ENCODE measurements at regions not wholly inside any gene's neighbourhood (a gene's known extent, or its start where the extent isn't known, plus 50 kb on each side); places are given as distances from the start of the nearest gene placed in this dataset.

DNA sequence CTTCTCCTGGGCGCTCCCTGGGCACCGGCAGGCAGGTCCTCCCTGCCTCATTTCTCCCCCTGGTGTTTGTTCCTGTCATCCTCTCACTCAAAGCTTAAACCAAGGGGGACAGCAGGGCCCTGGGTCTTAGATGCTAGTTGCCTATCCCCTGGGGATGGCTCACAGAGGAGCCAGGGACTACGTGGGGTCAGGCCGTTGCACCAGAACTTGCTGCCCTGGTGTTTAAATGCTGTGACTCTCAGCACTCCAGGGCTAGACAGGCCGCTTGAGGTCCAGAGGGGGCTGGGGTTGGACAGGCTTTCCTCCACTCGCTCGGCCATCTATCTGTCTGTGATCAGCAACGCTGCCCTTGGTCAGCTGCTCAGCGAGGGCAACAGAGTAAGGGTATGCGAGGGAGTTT, 340.3 kb downstream of the CXCL12 start:
- Histone ChIP-seq H3K36me3 (ENCODE audit: insufficient read depth, low read length) (no peaks in the 10 kb centered on the region), H3K4me1 (ENCODE audit: control insufficient read depth, insufficient read depth, low read length) (peaks cover 5% of the 10 kb centered on the region), H3K27me3 (ENCODE audit: control insufficient read depth, insufficient read depth, low read length) (peaks cover 8% of the 10 kb centered on the region), H3K9ac (ENCODE audit: low read depth, low read length) (no peak overlapping the region), H3K9me3 (replicated peaks; ENCODE audit: low read length) (no peaks in the 10 kb centered on the region), H3K4me2 (ENCODE audit: low read length) (no peak overlapping the region), H3K4me3 (ENCODE audit: low read length) (no peak overlapping the region)

DNA sequence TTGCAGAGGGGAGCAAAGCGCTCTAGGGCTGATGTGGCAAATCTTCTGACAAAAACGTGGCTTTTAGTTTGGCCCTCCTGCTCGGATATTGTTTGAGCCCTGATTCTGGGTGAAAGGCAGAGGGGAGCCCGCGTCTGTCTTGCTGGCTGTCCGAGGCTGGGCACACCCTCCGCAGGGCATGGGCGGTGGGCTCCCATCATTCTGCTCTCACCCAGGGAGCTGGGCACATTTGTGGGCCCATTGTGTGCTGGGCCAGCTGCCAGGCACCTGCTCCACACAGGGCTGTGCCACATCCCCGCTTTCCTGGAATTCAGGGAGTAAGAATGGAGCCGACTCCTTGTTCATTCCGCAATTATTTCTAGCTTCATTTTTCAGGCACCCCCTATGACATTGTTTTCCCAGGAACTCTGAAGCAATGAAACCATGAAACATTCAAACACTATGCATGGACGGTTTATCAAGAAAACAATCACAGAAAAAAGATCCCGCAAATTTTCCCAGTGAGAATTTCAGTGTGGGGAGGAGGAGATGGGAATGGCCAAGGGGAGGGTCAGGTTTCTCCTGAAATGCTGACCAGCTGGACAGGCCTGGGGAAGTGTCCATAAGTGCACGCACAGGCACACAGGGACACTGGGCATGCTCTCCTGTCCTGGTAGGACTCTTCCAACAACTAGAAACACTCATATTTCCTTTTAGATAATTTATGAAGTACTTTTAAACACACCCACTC, 341.1 kb downstream of the CXCL12 start:
- H3K9ac ChIP-seq (ENCODE audit: low read depth, low read length) = no peak overlapping the region
- H3K36me3 ChIP-seq (ENCODE audit: insufficient read depth, low read length) = no peaks in the 10 kb centered on the region
- peaks cover 8% of the 10 kb centered on the region for H3K27me3 ChIP-seq (ENCODE audit: control insufficient read depth, insufficient read depth, low read length)
- peaks cover 5% of the 10 kb centered on the region for H3K4me1 ChIP-seq (ENCODE audit: control insufficient read depth, insufficient read depth, low read length)
- H3K9me3 ChIP-seq (replicated peaks; ENCODE audit: low read length) = no peaks in the 10 kb centered on the region
- H3K4me3 ChIP-seq (ENCODE audit: low read length) = no peak overlapping the region
- no peak overlapping the region for H3K4me2 ChIP-seq (ENCODE audit: low read length)

DNA sequence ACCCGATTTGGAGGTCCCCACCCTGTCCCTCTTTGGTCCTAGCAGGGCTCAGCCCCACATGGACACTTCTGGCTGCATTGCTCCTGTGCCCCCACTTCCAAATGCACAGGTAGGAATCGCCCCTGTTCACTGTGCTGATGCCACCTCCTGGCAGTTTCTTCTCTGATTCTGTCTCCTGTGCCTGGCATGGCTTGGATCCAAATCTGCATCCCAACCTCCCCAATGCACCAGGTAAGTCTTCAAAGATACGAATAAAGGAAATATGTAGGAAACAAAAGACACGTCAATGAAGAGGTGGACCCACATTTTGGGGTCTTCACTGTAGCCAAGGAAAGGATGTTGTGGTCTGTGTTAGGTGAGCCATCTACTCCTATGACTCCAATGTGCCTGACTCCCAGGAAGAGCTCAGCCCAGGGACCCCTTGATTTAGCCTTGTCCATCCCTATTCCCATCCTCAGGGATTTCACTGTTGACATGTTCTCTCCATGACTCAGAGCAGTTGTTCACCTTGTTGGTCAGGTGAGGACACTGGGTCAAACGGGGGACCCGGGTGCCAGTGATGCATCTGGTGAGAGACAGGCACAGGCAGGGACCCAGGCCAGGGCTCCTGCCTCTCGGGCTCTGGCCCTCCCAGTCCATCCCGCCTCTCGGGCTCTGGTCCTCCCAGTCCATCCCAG, 341.8 kb downstream of the CXCL12 start:
- H3K4me3 ChIP-seq (ENCODE audit: low read length) = no peak overlapping the region
- H3K4me2 ChIP-seq (ENCODE audit: low read length) = no peak overlapping the region
- H3K27me3 ChIP-seq (ENCODE audit: control insufficient read depth, insufficient read depth, low read length) = peaks cover 8% of the 10 kb centered on the region

GRCh38 chr10:44042075-44042770, 342.7 kb downstream of the CXCL12 start:
- H3K4me3 ChIP-seq (ENCODE audit: low read length) = no peak overlapping the region
- peaks cover 5% of the 10 kb centered on the region for H3K4me1 ChIP-seq (ENCODE audit: control insufficient read depth, insufficient read depth, low read length)
- no peak overlapping the region for H3K9ac ChIP-seq (ENCODE audit: low read depth, low read length)
- H3K27me3 ChIP-seq (ENCODE audit: control insufficient read depth, insufficient read depth, low read length) = peaks cover 8% of the 10 kb centered on the region
- no peaks in the 10 kb centered on the region for H3K36me3 ChIP-seq (ENCODE audit: insufficient read depth, low read length)
- H3K4me2 ChIP-seq (ENCODE audit: low read length) = no peak overlapping the region
- no peaks in the 10 kb centered on the region for H3K9me3 ChIP-seq (replicated peaks; ENCODE audit: low read length)

More for the DNA sequence above, 341.8 kb downstream of the CXCL12 start:
- H3K9ac ChIP-seq (ENCODE audit: low read depth, low read length) = no peak overlapping the region
- H3K9me3 ChIP-seq (replicated peaks; ENCODE audit: low read length) = no peaks in the 10 kb centered on the region
- H3K36me3 ChIP-seq (ENCODE audit: insufficient read depth, low read length) = no peaks in the 10 kb centered on the region
- H3K4me1 ChIP-seq (ENCODE audit: control insufficient read depth, insufficient read depth, low read length) = peaks cover 5% of the 10 kb centered on the region

- H3K4me1 ChIP-seq (ENCODE audit: control insufficient read depth, insufficient read depth, low read length) = no peaks in the 10 kb centered on the region
- no peak overlapping the region for H3K4me3 ChIP-seq (ENCODE audit: low read length)
- H3K4me2 ChIP-seq (ENCODE audit: low read length) = no peak overlapping the region
- H3K9ac ChIP-seq (ENCODE audit: low read depth, low read length) = no peak overlapping the region
- H3K27me3 ChIP-seq (ENCODE audit: control insufficient read depth, insufficient read depth, low read length) = peaks cover 8% of the 10 kb centered on the region
- H3K9me3 ChIP-seq (replicated peaks; ENCODE audit: low read length) = no peaks in the 10 kb centered on the region
- no peaks in the 10 kb centered on the region for H3K36me3 ChIP-seq (ENCODE audit: insufficient read depth, low read length)
Measured at GRCh38 chr10:44039599-44039998, 345.3 kb downstream of the CXCL12 start.

DNA sequence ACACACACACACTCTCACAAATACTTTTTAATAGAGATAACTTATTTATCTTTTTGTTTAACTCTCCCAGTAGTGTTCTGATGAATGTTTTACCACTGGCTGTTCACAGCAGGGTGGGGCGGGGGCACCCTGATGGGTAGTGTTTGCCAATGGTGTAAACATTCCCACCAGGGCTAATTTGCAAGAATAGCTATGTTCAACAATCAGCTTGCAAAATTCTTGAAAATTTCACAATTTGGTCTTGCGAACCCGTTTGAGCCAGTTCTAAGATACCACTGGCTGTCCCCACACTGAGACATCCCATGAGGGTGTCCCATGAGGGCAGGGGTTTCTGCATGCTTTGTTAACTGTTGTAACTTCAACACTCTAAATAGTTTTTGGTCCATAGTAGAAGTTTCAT, 348.5 kb downstream of the CXCL12 start:
- no peak overlapping the region for H3K4me2 ChIP-seq (ENCODE audit: low read length)
- H3K4me3 ChIP-seq (ENCODE audit: low read length) = no peak overlapping the region
- H3K9ac ChIP-seq (ENCODE audit: low read depth, low read length) = no peak overlapping the region
- no peaks in the 10 kb centered on the region for H3K9me3 ChIP-seq (replicated peaks; ENCODE audit: low read length)
- H3K4me1 ChIP-seq (ENCODE audit: control insufficient read depth, insufficient read depth, low read length) = no peaks in the 10 kb centered on the region
- no peaks in the 10 kb centered on the region for H3K27me3 ChIP-seq (ENCODE audit: control insufficient read depth, insufficient read depth, low read length)
- H3K36me3 ChIP-seq (ENCODE audit: insufficient read depth, low read length) = no peaks in the 10 kb centered on the region

- Histone ChIP-seq H3K4me1 (ENCODE audit: control insufficient read depth, insufficient read depth, low read length) (no peaks in the 10 kb centered on the region), H3K4me3 (ENCODE audit: low read length) (no peak overlapping the region), H3K9me3 (replicated peaks; ENCODE audit: low read length) (no peaks in the 10 kb centered on the region), H3K4me2 (ENCODE audit: low read length) (no peak overlapping the region), H3K36me3 (ENCODE audit: insufficient read depth, low read length) (no peaks in the 10 kb centered on the region), H3K9ac (ENCODE audit: low read depth, low read length) (no peak overlapping the region), H3K27me3 (ENCODE audit: control insufficient read depth, insufficient read depth, low read length) (no peaks in the 10 kb centered on the region)
Measured at GRCh38 chr10:44035474-44036197, 349.3 kb downstream of the CXCL12 start.

DNA sequence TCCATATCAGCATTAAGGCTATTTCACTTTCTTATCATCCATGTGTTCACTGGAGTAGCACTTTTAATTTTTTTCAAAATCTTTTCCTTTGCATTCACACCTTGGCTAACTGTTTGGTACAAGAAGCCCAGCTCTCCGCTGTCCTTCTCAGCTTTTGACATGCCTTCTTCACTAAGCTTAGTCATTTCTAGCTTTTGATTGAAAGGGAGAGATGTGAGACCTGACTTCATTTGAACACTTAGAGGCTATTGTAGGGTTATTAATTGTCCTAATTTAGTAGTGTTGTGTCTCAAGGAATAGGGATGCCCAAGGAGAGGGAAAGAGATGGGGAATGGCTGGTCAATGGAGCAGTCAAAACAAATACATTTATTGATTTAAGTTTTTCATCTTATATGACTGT, 350.0 kb downstream of the CXCL12 start:
- Histone ChIP-seq H3K9me3 (replicated peaks; ENCODE audit: low read length) (no peaks in the 10 kb centered on the region), H3K27me3 (ENCODE audit: control insufficient read depth, insufficient read depth, low read length) (peaks cover 2% of the 10 kb centered on the region), H3K4me3 (ENCODE audit: low read length) (no peak overlapping the region), H3K4me2 (ENCODE audit: low read length) (no peak overlapping the region), H3K4me1 (ENCODE audit: control insufficient read depth, insufficient read depth, low read length) (no peaks in the 10 kb centered on the region), H3K36me3 (ENCODE audit: insufficient read depth, low read length) (no peaks in the 10 kb centered on the region), H3K9ac (ENCODE audit: low read depth, low read length) (no peak overlapping the region)

DNA sequence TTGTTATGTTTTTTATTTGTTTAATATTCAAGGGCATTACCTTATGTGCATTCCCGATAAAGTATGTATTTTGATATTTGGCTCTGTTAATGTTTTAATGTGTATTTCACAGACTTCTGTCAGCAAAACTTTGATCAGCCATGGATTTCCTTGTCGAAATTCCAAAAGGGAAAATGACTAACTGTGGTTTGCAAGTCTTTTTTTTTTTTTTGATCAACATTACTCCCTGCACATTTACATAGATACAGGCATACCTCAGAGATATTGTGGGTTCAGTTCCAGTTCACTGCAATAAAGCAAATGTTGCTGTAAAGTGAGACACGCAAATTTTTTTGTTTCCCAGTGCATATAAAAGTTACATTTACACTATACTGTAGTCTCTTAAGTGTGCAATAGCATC, 351.9 kb downstream of the CXCL12 start:
- Histone ChIP-seq H3K9me3 (replicated peaks; ENCODE audit: low read length) (no peaks in the 10 kb centered on the region), H3K4me3 (ENCODE audit: low read length) (no peak overlapping the region), H3K4me1 (ENCODE audit: control insufficient read depth, insufficient read depth, low read length) (no peaks in the 10 kb centered on the region), H3K27me3 (ENCODE audit: control insufficient read depth, insufficient read depth, low read length) (peaks cover 3% of the 10 kb centered on the region), H3K4me2 (ENCODE audit: low read length) (no peak overlapping the region), H3K36me3 (ENCODE audit: insufficient read depth, low read length) (no peaks in the 10 kb centered on the region), H3K9ac (ENCODE audit: low read depth, low read length) (no peak overlapping the region)

GRCh38 chr10:44032216-44032615, 352.7 kb downstream of the CXCL12 start:
- H3K36me3 ChIP-seq (ENCODE audit: insufficient read depth, low read length) = no peaks in the 10 kb centered on the region
- H3K9ac ChIP-seq (ENCODE audit: low read depth, low read length) = no peak overlapping the region
- H3K9me3 ChIP-seq (replicated peaks; ENCODE audit: low read length) = no peaks in the 10 kb centered on the region
- H3K4me1 ChIP-seq (ENCODE audit: control insufficient read depth, insufficient read depth, low read length) = no peaks in the 10 kb centered on the region
- no peak overlapping the region for H3K4me3 ChIP-seq (ENCODE audit: low read length)
- H3K27me3 ChIP-seq (ENCODE audit: control insufficient read depth, insufficient read depth, low read length) = peaks cover 3% of the 10 kb centered on the region
- no peak overlapping the region for H3K4me2 ChIP-seq (ENCODE audit: low read length)

GRCh38 chr10:44030738-44031137, 354.2 kb downstream of the CXCL12 start:
- Histone ChIP-seq H3K27me3 (ENCODE audit: control insufficient read depth, insufficient read depth, low read length) (peaks cover 3% of the 10 kb centered on the region), H3K9ac (ENCODE audit: low read depth, low read length) (no peak overlapping the region), H3K9me3 (replicated peaks; ENCODE audit: low read length) (no peaks in the 10 kb centered on the region), H3K36me3 (ENCODE audit: insufficient read depth, low read length) (no peaks in the 10 kb centered on the region), H3K4me3 (ENCODE audit: low read length) (no peak overlapping the region), H3K4me2 (ENCODE audit: low read length) (no peak overlapping the region), H3K4me1 (ENCODE audit: control insufficient read depth, insufficient read depth, low read length) (no peaks in the 10 kb centered on the region)

Measured in skeletal muscle satellite cell (primary cell).